CD4-positive, alpha-beta T cell (primary cell): ENCODE measurements at regions not wholly inside any gene's neighbourhood (a gene's known extent, or its start where the extent isn't known, plus 50 kb on each side); places are given as distances from the start of the nearest gene placed in this dataset.

ENCODE experiments used
- ATAC-seq: fragments of 200-7000 bp; cut with Tn5 transposase; one replicate; pipeline ENCODE4 v1.10.0; 2022; ENCODE audit warnings: mild to moderate bottlenecking; ENCODE audit not compliant: poor library complexity
- CTCF ChIA-PET: fragments of 350-600 bp; sonication (Branson Sonifier 250); formaldehyde crosslinking; loops from one replicate; lab custom pipeline; 2021; ENCODE audit warnings: antibody characterized with exemption, inconsistent platforms; lab: Charles Lee
- POLR2A ChIA-PET: fragments of 350-600 bp; sonication (Branson Sonifier 250); formaldehyde crosslinking; loops from one replicate; lab custom pipeline; 2021; ENCODE audit warnings: antibody characterized with exemption, inconsistent platforms; lab: Charles Lee
- DNase-seq, 14 experiments: peaks; one replicate each; pipeline ENCODE4 v3.0.0-alpha.2; 2013 to 2020; ENCODE audit warnings: mixed read lengths in 2 of 14
- H3K27ac ChIP-seq, 2 donors: one replicate each; pipeline versions ENCODE4 v1.5.1 to v1.7.0; 2013; ENCODE audit warnings: low read length in 2 of 2, low read depth in 1 of 2, mild to moderate bottlenecking in 1 of 2
- H3K27me3 ChIP-seq, 2 experiments: 1 replicate in 1 of 2; 2 replicates in 1 of 2; pipeline versions ENCODE4 v1.6.1 to v1.7.0; 2013; ENCODE audit warnings: low read length in 2 of 2, control low read depth in 1 of 2, mild to moderate bottlenecking in 1 of 2, moderate library complexity in 1 of 2; ENCODE audit not compliant: insufficient read depth in 2 of 2, control insufficient read depth in 1 of 2
- H3K36me3 ChIP-seq: one replicate; pipeline ENCODE4 v1.6.1; 2013; ENCODE audit warnings: low read length, control low read depth; ENCODE audit not compliant: insufficient read depth
- H3K4me1 ChIP-seq: one replicate; pipeline ENCODE4 v1.6.1; 2013; ENCODE audit warnings: low read length, control low read depth; ENCODE audit not compliant: insufficient read depth
- H3K4me3 ChIP-seq: one replicate; pipeline ENCODE4 v1.5.1; 2013; ENCODE audit warnings: mild to moderate bottlenecking, low read length, moderate library complexity
- H3K9me3 ChIP-seq, 2 experiments: 1 replicate in 1 of 2; 2 replicates in 1 of 2; pipeline versions ENCODE4 v1.6.1 to v1.7.0; 2013; ENCODE audit warnings: low read length in 2 of 2, mild to moderate bottlenecking in 2 of 2, control low read depth in 1 of 2, moderate library complexity in 1 of 2; ENCODE audit not compliant: control insufficient read depth in 1 of 2, insufficient read depth in 1 of 2
- H3K27ac Mint-ChIP-seq: one replicate; pipeline ENCODE4 v1.8.0; 2020; ENCODE audit warnings: mixed read lengths
- H3K27me3 Mint-ChIP-seq: one replicate; pipeline ENCODE4 v1.8.0; 2021; ENCODE audit warnings: mixed read lengths
- H3K36me3 Mint-ChIP-seq: one replicate; pipeline ENCODE4 v1.8.0; 2021; ENCODE audit warnings: low read depth, mixed read lengths
- H3K4me1 Mint-ChIP-seq: one replicate; pipeline ENCODE4 v1.8.0; 2021; ENCODE audit warnings: low read depth, mixed read lengths
- H3K4me3 Mint-ChIP-seq: one replicate; pipeline ENCODE4 v1.8.0; 2020; ENCODE audit warnings: mild to moderate bottlenecking, mixed read lengths
- H3K9me3 Mint-ChIP-seq: one replicate; pipeline ENCODE4 v1.8.0; 2020; ENCODE audit warnings: mixed read lengths
- CTCF ChIP-seq: fragments of 200-600 bp; IDR thresholded peaks from one replicate; pipeline ENCODE4 v1.8.0; 2022; ENCODE audit warnings: antibody characterized with exemption, mild to moderate bottlenecking
- intact Hi-C, 2 experiments: fragments of 100-400 bp; cut with DNase I in 1 of 2; cut with micrococcal nuclease in 1 of 2; formaldehyde crosslinking; loops; one replicate each; pipeline versions ENCODE4 v1.15.1 to v1.9.0; 2023 to 2025; cut with DNase I, micrococcal nuclease

GRCh38 chr12:107551434-107551833, 134.2 kb upstream of the PWP1 start:
- DNase-seq (no peak), ATAC-seq (no peak)
- no peaks in the 10 kb centered on the region for H3K9me3 Mint-ChIP-seq
- no peaks in the 10 kb centered on the region for H3K27me3 ChIP-seq
- H3K27ac ChIP-seq = no peak overlapping the region
- no peak overlapping the region for H3K4me3 ChIP-seq
- H3K36me3 ChIP-seq = no peaks in the 10 kb centered on the region
- intact Hi-C loops = no loop called here
- ChIA-PET CTCF (no interaction called here), POLR2A (no interaction called here)
- H3K4me1 Mint-ChIP-seq = no peaks in the 10 kb centered on the region
- no peaks in the 10 kb centered on the region for H3K27me3 Mint-ChIP-seq
- no peak for TF ChIP-seq CTCF
- H3K4me3 Mint-ChIP-seq = no peak overlapping the region
- no peaks in the 10 kb centered on the region for H3K4me1 ChIP-seq
- H3K36me3 Mint-ChIP-seq = peaks cover 43% of the 10 kb centered on the region
- no peak overlapping the region for H3K27ac Mint-ChIP-seq
- H3K9me3 ChIP-seq = no peaks in the 10 kb centered on the region

DNA sequence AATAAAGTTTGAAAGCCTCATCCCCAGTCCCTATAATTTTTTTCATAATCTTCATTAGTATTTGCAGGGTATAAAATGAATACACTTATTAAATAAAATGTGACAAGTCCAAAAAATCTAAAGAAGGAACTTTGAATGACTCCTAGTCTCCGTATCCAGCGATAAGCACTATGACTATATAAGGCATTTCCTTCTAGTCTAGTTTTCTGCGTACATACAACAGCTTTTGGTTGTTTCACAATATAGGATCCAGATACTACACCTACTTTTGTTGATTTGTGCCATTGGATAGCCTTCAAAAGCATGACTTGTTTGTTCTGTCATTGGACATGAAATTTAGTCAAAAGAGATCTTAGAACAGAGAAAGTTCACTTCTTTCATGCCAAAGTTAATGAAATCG, 133.3 kb upstream of the PWP1 start:
- intact Hi-C loops = no loop called here
- TF ChIP-seq CTCF = no peak
- Histone ChIP-seq H3K36me3 (no peaks in the 10 kb centered on the region), H3K4me3 (no peak overlapping the region), H3K27me3 (no peaks in the 10 kb centered on the region), H3K9me3 (no peaks in the 10 kb centered on the region), H3K4me1 (no peaks in the 10 kb centered on the region), H3K27ac (no peak overlapping the region)
- peaks cover 37% of the 10 kb centered on the region for H3K36me3 Mint-ChIP-seq
- H3K27ac Mint-ChIP-seq = no peak overlapping the region
- DNase-seq (no peak), ATAC-seq (no peak)
- POLR2A ChIA-PET = no interaction called here
- no peaks in the 10 kb centered on the region for H3K4me1 Mint-ChIP-seq
- no peak overlapping the region for H3K4me3 Mint-ChIP-seq
- no peaks in the 10 kb centered on the region for H3K27me3 Mint-ChIP-seq
- H3K9me3 Mint-ChIP-seq = no peaks in the 10 kb centered on the region
- CTCF ChIA-PET = no interaction called here

GRCh38 chr12:107553211-107553765, 132.3 kb upstream of the PWP1 start:
- Mint-ChIP-seq H3K27me3 (no peaks in the 10 kb centered on the region), H3K4me1 (no peaks in the 10 kb centered on the region)

More at GRCh38 chr12:107553211-107553765, 132.3 kb upstream of the PWP1 start:
- TF ChIP-seq CTCF = no peak
- POLR2A ChIA-PET = no interaction called here
- no peak overlapping the region for H3K27ac ChIP-seq
- ATAC-seq (no peak), DNase-seq (no peak)
- Mint-ChIP-seq H3K9me3 (no peaks in the 10 kb centered on the region), H3K4me3 (no peak overlapping the region), H3K27ac (no peak overlapping the region), H3K36me3 (peaks cover 26% of the 10 kb centered on the region)
- no peaks in the 10 kb centered on the region for H3K36me3 ChIP-seq
- CTCF ChIA-PET = no interaction called here
- intact Hi-C loops = no loop called here
- no peak overlapping the region for H3K4me3 ChIP-seq
- no peaks in the 10 kb centered on the region for H3K4me1 ChIP-seq
- H3K9me3 ChIP-seq = no peaks in the 10 kb centered on the region
- no peaks in the 10 kb centered on the region for H3K27me3 ChIP-seq
